ENCODE measurements at regions not wholly inside any gene's neighbourhood (a gene's known extent, or its start where the extent isn't known, plus 50 kb on each side); places are given as distances from the start of the nearest gene placed in this dataset.

DNA sequence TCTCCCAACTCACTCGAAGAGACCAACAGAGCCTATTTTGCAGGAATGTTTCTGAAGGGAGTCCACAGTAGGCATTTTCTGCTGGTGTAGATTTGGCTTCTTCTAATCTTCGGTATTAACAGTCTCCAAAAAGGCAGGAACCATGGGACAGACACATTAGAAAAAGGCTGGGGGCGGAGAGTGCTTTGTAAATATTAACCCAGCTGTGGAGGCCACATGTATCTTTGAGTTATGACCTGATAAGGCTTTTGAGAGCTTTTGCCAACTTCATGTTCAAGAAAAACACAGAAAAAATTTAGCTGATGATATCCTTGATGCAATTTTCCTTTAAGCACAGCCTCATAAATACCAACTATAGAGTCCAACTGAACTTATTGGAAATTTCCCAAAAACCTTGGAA is 119.4 kb upstream of the TSHZ2 start:
- Histone ChIP-seq H3K27ac (no peak overlapping the region), H3K9me3 (no peaks in the 10 kb centered on the region), H3K27me3 (no peaks in the 10 kb centered on the region), H3K4me1 (no peaks in the 10 kb centered on the region), H3K4me3 (no peak overlapping the region), H3K36me3 (no peaks in the 10 kb centered on the region)
- intact Hi-C loops (cut with DNase I) = no loop called here
- DNase-seq = no peak
- TF ChIP-seq, protein P1, sequence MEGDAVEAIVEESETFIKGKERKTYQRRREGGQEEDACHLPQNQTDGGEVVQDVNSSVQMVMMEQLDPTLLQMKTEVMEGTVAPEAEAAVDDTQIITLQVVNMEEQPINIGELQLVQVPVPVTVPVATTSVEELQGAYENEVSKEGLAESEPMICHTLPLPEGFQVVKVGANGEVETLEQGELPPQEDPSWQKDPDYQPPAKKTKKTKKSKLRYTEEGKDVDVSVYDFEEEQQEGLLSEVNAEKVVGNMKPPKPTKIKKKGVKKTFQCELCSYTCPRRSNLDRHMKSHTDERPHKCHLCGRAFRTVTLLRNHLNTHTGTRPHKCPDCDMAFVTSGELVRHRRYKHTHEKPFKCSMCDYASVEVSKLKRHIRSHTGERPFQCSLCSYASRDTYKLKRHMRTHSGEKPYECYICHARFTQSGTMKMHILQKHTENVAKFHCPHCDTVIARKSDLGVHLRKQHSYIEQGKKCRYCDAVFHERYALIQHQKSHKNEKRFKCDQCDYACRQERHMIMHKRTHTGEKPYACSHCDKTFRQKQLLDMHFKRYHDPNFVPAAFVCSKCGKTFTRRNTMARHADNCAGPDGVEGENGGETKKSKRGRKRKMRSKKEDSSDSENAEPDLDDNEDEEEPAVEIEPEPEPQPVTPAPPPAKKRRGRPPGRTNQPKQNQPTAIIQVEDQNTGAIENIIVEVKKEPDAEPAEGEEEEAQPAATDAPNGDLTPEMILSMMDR (IDR thresholded peaks at IDR 0.05) = no peak
- TF ChIP-seq EP300 (IDR thresholded peaks at IDR 0.05) = no peak
- no peak for TF ChIP-seq POLR2A (IDR thresholded peaks at IDR 0.05)
- WGBS, 2 donors = 28 to 64% methylated on average over 3 of the region's 3 CpGs

DNA sequence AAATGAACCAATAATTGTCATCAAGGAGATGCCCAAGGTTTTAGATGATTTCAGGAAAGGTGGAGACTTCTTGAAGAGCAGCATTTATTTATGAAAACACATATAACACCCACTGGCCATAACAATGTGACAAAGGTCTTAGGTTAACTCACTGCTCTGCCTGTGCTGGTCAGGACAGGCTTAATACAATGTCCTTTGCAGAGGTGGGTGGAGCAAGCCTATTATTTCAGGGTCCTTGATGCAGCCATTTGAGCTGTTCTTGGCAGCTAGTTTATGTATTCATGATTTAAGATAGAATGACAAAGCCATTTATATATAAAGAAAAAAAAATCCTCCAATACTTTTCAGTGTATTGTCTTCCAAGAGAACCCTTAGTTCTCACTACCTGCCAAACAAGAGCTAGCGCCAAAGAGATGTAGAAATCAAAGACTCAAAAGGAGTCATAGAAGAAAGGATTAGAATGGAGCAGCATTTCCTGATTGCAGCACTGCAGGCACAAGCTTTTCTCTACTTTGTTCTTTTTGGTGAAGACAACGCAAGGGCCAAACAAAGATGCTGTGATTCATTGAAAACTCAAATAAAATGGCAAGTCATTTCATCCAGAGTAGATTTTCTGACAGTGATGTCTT is 124.3 kb upstream of the TSHZ2 start:
- Histone ChIP-seq H3K36me3 (no peaks in the 10 kb centered on the region), H3K9me3 (no peaks in the 10 kb centered on the region), H3K4me1 (no peaks in the 10 kb centered on the region), H3K27me3 (no peaks in the 10 kb centered on the region), H3K4me3 (no peak overlapping the region), H3K27ac (no peak overlapping the region)
- WGBS, 2 donors = 86 to 89% methylated on average over 2 of the region's 2 CpGs
- no peak for TF ChIP-seq POLR2AphosphoS5 (IDR thresholded peaks at IDR 0.05)
- TF ChIP-seq, protein P1 (IDR thresholded peaks at IDR 0.05) = no peak
- no peak for TF ChIP-seq EP300 (IDR thresholded peaks at IDR 0.05)
- DNase-seq = no peak
- intact Hi-C loops (cut with DNase I) = no loop called here

DNA sequence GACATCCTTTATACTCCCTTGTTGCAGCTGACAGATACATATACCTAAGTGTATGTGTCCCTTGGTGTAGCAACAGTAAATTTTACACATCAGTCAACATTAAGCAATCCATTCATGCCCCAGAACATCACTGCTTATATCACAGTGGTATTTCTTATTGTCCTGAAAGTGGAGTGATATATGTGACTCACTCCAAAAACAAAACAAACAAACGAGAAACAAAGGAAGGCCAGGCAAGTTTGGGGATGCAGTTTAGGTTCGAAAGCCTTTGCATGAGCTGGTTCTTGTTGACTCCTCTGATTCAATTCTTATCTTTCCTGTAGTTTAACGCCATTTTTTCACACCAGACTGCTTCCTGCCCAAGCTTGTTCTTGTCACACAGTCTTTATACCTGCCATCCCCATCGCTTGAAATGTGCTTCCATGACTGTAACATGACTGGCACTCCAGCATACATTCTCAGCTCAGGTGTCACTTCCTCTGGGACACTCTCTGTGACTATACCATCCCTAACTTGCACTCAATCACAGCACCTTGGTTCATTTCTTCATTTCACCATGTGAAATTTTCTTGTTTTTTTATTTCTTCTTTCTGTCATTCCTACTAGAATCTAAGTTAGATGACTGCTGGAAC is 125.0 kb upstream of the TSHZ2 start:
- DNase-seq = no peak
- H3K4me1 ChIP-seq = no peaks in the 10 kb centered on the region
- intact Hi-C loops (cut with DNase I) = no loop called here
- H3K27ac ChIP-seq = no peak overlapping the region
- no peaks in the 10 kb centered on the region for H3K27me3 ChIP-seq
- WGBS, 2 donors = 49 to 60% methylated on average over 4 of the region's 4 CpGs
- TF ChIP-seq POLR2AphosphoS5 (IDR thresholded peaks at IDR 0.05) (no peak), EP300 (IDR thresholded peaks at IDR 0.05) (no peak), POLR2A (IDR thresholded peaks at IDR 0.05) (no peak)
- H3K36me3 ChIP-seq = no peaks in the 10 kb centered on the region
- H3K9me3 ChIP-seq = no peaks in the 10 kb centered on the region
- H3K4me3 ChIP-seq = no peak overlapping the region

DNA sequence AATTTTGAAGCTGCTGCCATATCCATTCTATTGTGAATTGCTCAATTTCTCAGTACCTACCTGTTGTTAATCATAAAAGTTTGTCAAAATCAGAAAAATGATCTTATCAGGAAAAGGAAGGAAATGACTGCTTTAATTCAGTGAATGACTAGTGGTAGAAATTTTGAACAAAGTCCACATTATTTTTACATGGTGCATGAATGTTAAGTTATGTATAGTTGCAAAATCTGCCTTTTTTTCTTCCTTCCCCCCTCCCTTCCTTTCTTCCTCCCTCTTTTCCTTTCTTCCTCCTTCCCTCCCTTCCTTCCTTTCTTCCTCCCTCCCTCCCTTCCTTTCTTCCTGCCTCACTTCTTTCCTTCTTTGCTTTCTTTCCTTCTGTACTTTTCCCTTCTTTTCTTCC is 127.1 kb upstream of the TSHZ2 start:
- TF ChIP-seq POLR2AphosphoS5 (IDR thresholded peaks at IDR 0.05) (no peak), POLR2A (IDR thresholded peaks at IDR 0.05) (no peak), EP300 (IDR thresholded peaks at IDR 0.05) (no peak)
- TF ChIP-seq, protein P1 (IDR thresholded peaks at IDR 0.05) = no peak
- Histone ChIP-seq H3K9me3 (no peaks in the 10 kb centered on the region), H3K4me3 (no peak overlapping the region), H3K27ac (no peak overlapping the region), H3K27me3 (no peaks in the 10 kb centered on the region), H3K36me3 (no peaks in the 10 kb centered on the region), H3K4me1 (no peaks in the 10 kb centered on the region)
- intact Hi-C loops (cut with DNase I) = no loop called here
- DNase-seq = no peak

DNA sequence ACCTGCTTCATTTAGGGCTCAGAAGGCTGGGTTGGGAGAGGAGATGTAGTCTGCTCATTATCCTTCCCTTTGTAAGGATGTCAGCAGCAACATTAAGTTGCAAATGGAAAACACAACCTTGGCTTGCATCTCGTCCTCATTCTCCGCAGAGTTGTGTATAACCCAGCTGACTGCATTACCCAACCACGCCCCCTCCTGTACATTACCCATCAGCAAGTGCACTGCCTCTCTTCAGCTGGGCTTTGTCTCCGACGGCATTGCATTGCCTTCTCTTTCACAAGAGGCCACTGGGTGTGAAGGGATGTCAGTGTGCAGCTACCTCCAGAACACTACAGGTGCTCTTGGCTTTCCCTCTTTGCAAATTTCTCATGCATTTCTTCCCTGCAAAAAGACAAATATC is 128.7 kb upstream of the TSHZ2 start:
- no peaks in the 10 kb centered on the region for H3K36me3 ChIP-seq
- 72 to 82% methylated on average over 5 of the region's 5 CpGs for WGBS, 2 donors
- H3K9me3 ChIP-seq = no peaks in the 10 kb centered on the region
- intact Hi-C loops (cut with DNase I) = no loop called here
- no peak overlapping the region for H3K4me3 ChIP-seq
- H3K4me1 ChIP-seq = no peaks in the 10 kb centered on the region
- no peak overlapping the region for H3K27ac ChIP-seq
- TF ChIP-seq EP300 (IDR thresholded peaks at IDR 0.05) (no peak), POLR2A (IDR thresholded peaks at IDR 0.05) (no peak), POLR2AphosphoS5 (IDR thresholded peaks at IDR 0.05) (no peak)
- TF ChIP-seq, protein P1 (IDR thresholded peaks at IDR 0.05) = no peak
- DNase-seq = no peak
- no peaks in the 10 kb centered on the region for H3K27me3 ChIP-seq
